CD4-positive, CD25-positive, alpha-beta regulatory T cell (primary cell): ENCODE measurements at regions not wholly inside any gene's neighbourhood (a gene's known extent, or its start where the extent isn't known, plus 50 kb on each side); places are given as distances from the start of the nearest gene placed in this dataset.
A peak's percentile ranks its signal among the peaks of the same experiment; 100 is the strongest.

Experiments used
- ATAC-seq, 2 donors: fragments of 150-1000 bp; cut with Tn5 transposase; one replicate each; pipeline ENCODE4 v1.10.0; 2021; ENCODE audit warnings: low read depth in 2 of 2, moderate number of reproducible peaks in 2 of 2, moderate library complexity in 1 of 2
- DNase-seq, 3 donors: peaks; one replicate each; pipeline versions ENCODE4 v3.0.0 to v3.0.0-alpha.2; 2012 to 2022; ENCODE audit warnings: mixed read lengths in 1 of 3
- H3K27ac ChIP-seq: one replicate; pipeline ENCODE4 v1.7.0; 2013; ENCODE audit warnings: mild to moderate bottlenecking, low read length; ENCODE audit not compliant: insufficient read depth, poor library complexity, severe bottlenecking
- H3K27me3 ChIP-seq: one replicate; pipeline ENCODE4 v1.7.0; 2013; ENCODE audit warnings: low read length; ENCODE audit not compliant: control insufficient read depth, insufficient read depth
- H3K36me3 ChIP-seq: one replicate; pipeline ENCODE4 v1.7.0; 2013; ENCODE audit warnings: mild to moderate bottlenecking, low read length, moderate library complexity; ENCODE audit not compliant: control insufficient read depth, insufficient read depth
- H3K4me1 ChIP-seq: 2 replicates; pipeline ENCODE4 v1.7.0; 2013; ENCODE audit warnings: mild to moderate bottlenecking, low read length; ENCODE audit not compliant: insufficient read depth, control insufficient read depth, poor library complexity, severe bottlenecking
- H3K4me3 ChIP-seq: one replicate; pipeline ENCODE4 v1.7.0; 2013; ENCODE audit warnings: low read depth, mild to moderate bottlenecking, low read length, moderate library complexity
- H3K9me3 ChIP-seq, 2 experiments: 1 replicate in 1 of 2; 2 replicates in 1 of 2; pipeline ENCODE4 v1.7.0; 2013; ENCODE audit warnings: low read length in 2 of 2, mild to moderate bottlenecking in 1 of 2, moderate library complexity in 1 of 2; ENCODE audit not compliant: control insufficient read depth in 2 of 2
- H3K27ac Mint-ChIP-seq, 3 donors: one replicate each; pipeline ENCODE4 v1.8.0; 2020 to 2022; ENCODE audit warnings: mild to moderate bottlenecking in 3 of 3, mixed read lengths in 3 of 3, moderate library complexity in 2 of 3
- H3K27me3 Mint-ChIP-seq: one replicate; pipeline ENCODE4 v1.8.0; 2022; ENCODE audit warnings: mild to moderate bottlenecking, mixed read lengths
- H3K36me3 Mint-ChIP-seq: one replicate; pipeline ENCODE4 v1.8.0; 2020; ENCODE audit warnings: mixed read lengths
- H3K4me1 Mint-ChIP-seq, 4 donors: one replicate each; pipeline ENCODE4 v1.8.0; 2020 to 2022; ENCODE audit warnings: mixed read lengths in 4 of 4, mild to moderate bottlenecking in 1 of 4
- H3K4me3 Mint-ChIP-seq, 4 donors: one replicate each; pipeline ENCODE4 v1.8.0; 2020 to 2022; ENCODE audit warnings: mild to moderate bottlenecking in 4 of 4, mixed read lengths in 4 of 4, moderate library complexity in 3 of 4
- H3K9me3 Mint-ChIP-seq, 7 donors: one replicate each; pipeline ENCODE4 v1.8.0; 2020 to 2022; ENCODE audit warnings: mixed read lengths in 7 of 7, mild to moderate bottlenecking in 3 of 7, moderate library complexity in 2 of 7

- Mint-ChIP-seq H3K4me3 (no peak overlapping the region), H3K27me3 (no peaks in the 10 kb centered on the region), H3K27ac (no peak overlapping the region), H3K36me3 (peaks cover 6% of the 10 kb centered on the region), H3K4me1 (peaks cover 0 to 5% (median 1%) of the 10 kb centered on the region in 4 donors), H3K9me3 (peaks cover 0 to 4% (median 0%) of the 10 kb centered on the region in 7 donors)
- no peaks in the 10 kb centered on the region for H3K9me3 ChIP-seq
- no peak for DNase-seq
- H3K27ac ChIP-seq, result no peak overlapping the region
- no peak overlapping the region for H3K4me3 ChIP-seq
- ATAC-seq, result no peak
- H3K27me3 ChIP-seq, result no peaks in the 10 kb centered on the region
- no peaks in the 10 kb centered on the region for H3K36me3 ChIP-seq
- no peaks in the 10 kb centered on the region for H3K4me1 ChIP-seq
Measured at GRCh38 chr2:64289251-64289650, 145.0 kb upstream of the PELI1 start.

- peaks cover 0 to 5% (median 1%) of the 10 kb centered on the region in 4 donors for H3K4me1 Mint-ChIP-seq
- no peaks in the 10 kb centered on the region for H3K9me3 ChIP-seq
- DNase-seq (no peak), ATAC-seq (no peak)
- H3K4me3 ChIP-seq, result no peak overlapping the region
- H3K9me3 Mint-ChIP-seq, result peaks cover 0 to 4% (median 0%) of the 10 kb centered on the region in 7 donors
- no peak overlapping the region for H3K4me3 Mint-ChIP-seq
- H3K36me3 Mint-ChIP-seq, result peaks cover 6% of the 10 kb centered on the region
- no peaks in the 10 kb centered on the region for H3K27me3 Mint-ChIP-seq
- no peaks in the 10 kb centered on the region for H3K36me3 ChIP-seq
- no peaks in the 10 kb centered on the region for H3K4me1 ChIP-seq
- no peak overlapping the region for H3K27ac ChIP-seq
- H3K27ac Mint-ChIP-seq, result peak overlapping the region in 1 of 3 donors; percentile 68
- H3K27me3 ChIP-seq, result no peaks in the 10 kb centered on the region
Measured at GRCh38 chr2:64289737-64290136, 145.5 kb upstream of the PELI1 start.

DNA sequence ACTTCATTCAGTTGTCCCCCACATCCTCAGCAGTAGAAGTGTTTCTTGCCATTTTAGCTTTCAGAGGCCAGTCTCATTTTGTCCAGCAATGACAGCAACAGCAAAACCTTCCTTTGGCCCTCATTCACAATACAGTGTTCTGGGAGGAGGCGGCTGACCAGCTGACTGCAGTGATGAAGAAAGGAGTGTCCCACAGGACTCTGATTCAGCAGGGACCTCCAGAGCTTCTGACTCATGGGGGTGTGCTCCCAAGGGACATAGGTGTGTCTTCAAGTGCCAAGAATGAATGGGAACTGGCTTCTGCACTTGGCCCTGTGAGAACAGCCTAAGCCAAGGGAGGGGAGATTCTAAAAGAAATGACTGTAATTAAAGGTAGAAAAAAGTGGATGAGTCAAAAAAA is 147.0 kb upstream of the PELI1 start:
- Histone ChIP-seq H3K4me1 (no peaks in the 10 kb centered on the region), H3K9me3 (no peaks in the 10 kb centered on the region), H3K27ac (no peak overlapping the region), H3K4me3 (no peak overlapping the region), H3K27me3 (no peaks in the 10 kb centered on the region), H3K36me3 (no peaks in the 10 kb centered on the region)
- Mint-ChIP-seq H3K9me3 (peaks cover 0 to 4% (median 0%) of the 10 kb centered on the region in 7 donors), H3K36me3 (peaks cover 6% of the 10 kb centered on the region), H3K4me3 (no peak overlapping the region), H3K27me3 (no peaks in the 10 kb centered on the region), H3K4me1 (peaks cover 0 to 13% (median 6%) of the 10 kb centered on the region in 4 donors), H3K27ac (no peak overlapping the region)
- DNase-seq (no peak), ATAC-seq (no peak)

GRCh38 chr2:64295326-64296139 is 151.3 kb upstream of the PELI1 start:
- no peak overlapping the region for H3K4me3 Mint-ChIP-seq
- DNase-seq (peak in 1 of 3 donors; percentile 10), ATAC-seq (no peak)
- Histone ChIP-seq H3K4me1 (no peaks in the 10 kb centered on the region), H3K27me3 (no peaks in the 10 kb centered on the region), H3K4me3 (no peak overlapping the region), H3K27ac (no peak overlapping the region), H3K36me3 (no peaks in the 10 kb centered on the region), H3K9me3 (no peaks in the 10 kb centered on the region)
- peaks cover 4 to 16% (median 14%) of the 10 kb centered on the region in 4 donors for H3K4me1 Mint-ChIP-seq
- peaks cover 6% of the 10 kb centered on the region for H3K27me3 Mint-ChIP-seq
- peak overlapping the region in 2 of 3 donors; percentile 48 to 66 for H3K27ac Mint-ChIP-seq
- H3K9me3 Mint-ChIP-seq, result peaks cover 0 to 2% (median 0%) of the 10 kb centered on the region in 7 donors
- no peaks in the 10 kb centered on the region for H3K36me3 Mint-ChIP-seq

DNA sequence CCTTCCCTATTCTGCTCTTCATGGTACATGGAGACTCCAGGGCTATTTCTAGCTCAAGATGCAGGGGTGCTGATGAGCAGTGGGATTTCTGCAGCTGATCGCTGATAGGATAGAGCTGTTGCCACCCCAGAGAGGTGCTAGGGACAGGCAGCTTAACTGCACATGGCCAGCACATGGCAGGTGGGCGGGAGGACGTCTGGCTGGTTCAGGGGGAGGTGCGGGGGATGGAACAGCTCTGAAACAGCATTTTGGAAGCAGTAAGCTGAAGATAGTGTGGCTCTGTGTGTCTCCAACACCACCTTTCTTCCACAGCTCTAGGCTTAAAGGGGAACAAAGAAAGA is 151.9 kb upstream of the PELI1 start:
- Histone ChIP-seq H3K27me3 (no peaks in the 10 kb centered on the region), H3K27ac (no peak overlapping the region), H3K36me3 (no peaks in the 10 kb centered on the region), H3K9me3 (no peaks in the 10 kb centered on the region), H3K4me3 (no peak overlapping the region), H3K4me1 (no peaks in the 10 kb centered on the region)
- peaks cover 0 to 2% (median 0%) of the 10 kb centered on the region in 7 donors for H3K9me3 Mint-ChIP-seq
- peak overlapping the region in 1 of 4 donors; percentile 36 for H3K4me3 Mint-ChIP-seq
- peaks cover 4 to 16% (median 14%) of the 10 kb centered on the region in 4 donors for H3K4me1 Mint-ChIP-seq
- DNase-seq, result no peak
- ATAC-seq, result no peak
- H3K27me3 Mint-ChIP-seq, result peaks cover 10% of the 10 kb centered on the region
- H3K36me3 Mint-ChIP-seq, result no peaks in the 10 kb centered on the region
- peak overlapping the region in 1 of 3 donors; percentile 83 for H3K27ac Mint-ChIP-seq

GRCh38 chr2:64296695-64297346 is 152.6 kb upstream of the PELI1 start:
- Mint-ChIP-seq H3K9me3 (peaks cover 0 to 2% (median 0%) of the 10 kb centered on the region in 7 donors), H3K27ac (no peak overlapping the region), H3K36me3 (no peaks in the 10 kb centered on the region), H3K27me3 (peaks cover 11% of the 10 kb centered on the region), H3K4me1 (peaks cover 4 to 16% (median 14%) of the 10 kb centered on the region in 4 donors), H3K4me3 (no peak overlapping the region)
- DNase-seq, result no peak
- H3K27ac ChIP-seq, result no peak overlapping the region
- H3K36me3 ChIP-seq, result no peaks in the 10 kb centered on the region
- no peaks in the 10 kb centered on the region for H3K27me3 ChIP-seq
- no peaks in the 10 kb centered on the region for H3K9me3 ChIP-seq
- H3K4me1 ChIP-seq, result no peaks in the 10 kb centered on the region
- ATAC-seq, result no peak
- no peak overlapping the region for H3K4me3 ChIP-seq

GRCh38 chr2:64298161-64298560 is 153.9 kb upstream of the PELI1 start:
- ATAC-seq (no peak), DNase-seq (no peak)
- Histone ChIP-seq H3K4me3 (no peak overlapping the region), H3K4me1 (no peaks in the 10 kb centered on the region), H3K36me3 (no peaks in the 10 kb centered on the region), H3K27ac (no peak overlapping the region), H3K27me3 (no peaks in the 10 kb centered on the region), H3K9me3 (no peaks in the 10 kb centered on the region)
- no peaks in the 10 kb centered on the region for H3K36me3 Mint-ChIP-seq
- H3K27me3 Mint-ChIP-seq, result peaks cover 11% of the 10 kb centered on the region
- peaks cover 4 to 16% (median 14%) of the 10 kb centered on the region in 4 donors for H3K4me1 Mint-ChIP-seq
- no peak overlapping the region for H3K4me3 Mint-ChIP-seq
- peak overlapping the region in 1 of 3 donors; percentile 78 for H3K27ac Mint-ChIP-seq
- H3K9me3 Mint-ChIP-seq, result peaks cover 0 to 2% (median 0%) of the 10 kb centered on the region in 7 donors
